Smooth muscle cell (in vitro differentiated cells): ENCODE measurements at regions not wholly inside any gene's neighbourhood (a gene's known extent, or its start where the extent isn't known, plus 50 kb on each side); places are given as distances from the start of the nearest gene placed in this dataset.

Source experiments
- DNase-seq: peaks from one replicate; lab custom pipeline; 2025; ENCODE audit not compliant: unreplicated experiment; lab: John Stamatoyannopoulos, UW
- H2AFZ ChIP-seq: fragments of 200-600 bp; sonication (generic); 2 replicates; pipeline ENCODE4 v1.6.0; 2016; ENCODE audit warnings: antibody characterized with exemption, low read depth, mild to moderate bottlenecking
- H3F3A ChIP-seq: fragments of 200-600 bp; sonication (generic); 2 replicates; pipeline ENCODE4 v1.6.0; 2017; ENCODE audit warnings: antibody characterized with exemption, low read depth
- H3K27ac ChIP-seq: fragments of 200-600 bp; sonication (generic); 2 replicates; pipeline ENCODE4 v1.5.1; 2016; ENCODE audit warnings: low read depth, mild to moderate bottlenecking
- H3K27me3 ChIP-seq: fragments of 200-600 bp; sonication (generic); 2 replicates; pipeline ENCODE4 v1.6.1; 2016; ENCODE audit warnings: low read depth, mild to moderate bottlenecking
- H3K36me3 ChIP-seq: fragments of 200-600 bp; sonication (generic); 2 replicates; pipeline ENCODE4 v1.5.1; 2016; ENCODE audit warnings: low read depth
- H3K4me1 ChIP-seq: fragments of 200-600 bp; sonication (generic); 2 replicates; pipeline ENCODE4 v1.5.1; 2016; ENCODE audit warnings: low read depth
- H3K4me2 ChIP-seq: fragments of 200-600 bp; sonication (generic); 2 replicates; pipeline ENCODE4 v1.6.0; 2016; ENCODE audit warnings: mild to moderate bottlenecking
- H3K4me3 ChIP-seq: fragments of 200-600 bp; sonication (generic); 2 replicates; pipeline ENCODE4 v1.5.1; 2016; ENCODE audit warnings: mild to moderate bottlenecking
- H3K79me2 ChIP-seq: fragments of 200-600 bp; sonication (generic); 2 replicates; pipeline ENCODE4 v1.6.0; 2016; ENCODE audit warnings: low read depth, mild to moderate bottlenecking
- H3K9ac ChIP-seq: fragments of 200-600 bp; sonication (generic); 2 replicates; pipeline ENCODE4 v1.6.0; 2016; ENCODE audit warnings: low read depth
- H3K9me3 ChIP-seq: fragments of 200-600 bp; sonication (generic); replicated peaks from 2 replicates; pipeline ENCODE4 v1.5.1; 2016; ENCODE audit warnings: low read depth
- H4K20me1 ChIP-seq: fragments of 200-600 bp; sonication (generic); 2 replicates; pipeline ENCODE4 v1.6.0; 2016; ENCODE audit warnings: low read depth
- CTCF ChIP-seq: fragments of 200-600 bp; sonication (generic); IDR thresholded peaks from 2 replicates; pipeline ENCODE4 v1.5.1; 2017; ENCODE audit warnings: borderline replicate concordance, mild to moderate bottlenecking, antibody characterized with exemption; ENCODE audit not compliant: insufficient read depth, poor library complexity, severe bottlenecking
- WGBS: methylation state at CpG from one replicate; pipeline ENCODE4 v1.1.7; 2016; ENCODE audit warnings: low lambda C conversion rate; 5-methylcytosine and 5-hydroxymethylcytosine counted together

GRCh38 chr3:117656391-117656790 lies 946.8 kb downstream of the TUSC7 start:
- no peaks in the 10 kb centered on the region for H3K79me2 ChIP-seq
- H3K27me3 ChIP-seq = no peaks in the 10 kb centered on the region
- H4K20me1 ChIP-seq = no peaks in the 10 kb centered on the region
- no peak overlapping the region for H2AFZ ChIP-seq
- no peaks in the 10 kb centered on the region for H3K36me3 ChIP-seq
- no peak overlapping the region for H3K9ac ChIP-seq
- no peaks in the 10 kb centered on the region for H3F3A ChIP-seq
- WGBS = 95% methylated on average over 1 of the region's 1 CpG
- H3K27ac ChIP-seq = no peak overlapping the region
- DNase-seq = no peak
- TF ChIP-seq CTCF = no peak
- H3K4me1 ChIP-seq = peaks cover 13% of the 10 kb centered on the region
- no peak overlapping the region for H3K4me2 ChIP-seq
- no peaks in the 10 kb centered on the region for H3K9me3 ChIP-seq
- no peak overlapping the region for H3K4me3 ChIP-seq

- DNase-seq = no peak
- Histone ChIP-seq H3K79me2 (no peaks in the 10 kb centered on the region), H3K4me3 (no peak overlapping the region), H3K36me3 (no peaks in the 10 kb centered on the region), H4K20me1 (no peaks in the 10 kb centered on the region), H3K27ac (no peak overlapping the region), H3K27me3 (no peaks in the 10 kb centered on the region), H3K9me3 (no peaks in the 10 kb centered on the region), H2AFZ (no peak overlapping the region), H3K4me2 (no peak overlapping the region), H3K9ac (no peak overlapping the region), H3F3A (no peaks in the 10 kb centered on the region), H3K4me1 (peaks cover 17% of the 10 kb centered on the region)
- WGBS = 78% methylated on average over 6 of the region's 6 CpGs
- TF ChIP-seq CTCF = no peak
These were observed 947.7 kb downstream of the TUSC7 start for GRCh38 chr3:117657278-117657677.

- Histone ChIP-seq H3K27ac (peak overlapping the region; percentile 8), H4K20me1 (no peaks in the 10 kb centered on the region), H2AFZ (no peak overlapping the region), H3K36me3 (no peaks in the 10 kb centered on the region), H3K9ac (no peak overlapping the region), H3K4me3 (no peak overlapping the region), H3K79me2 (no peaks in the 10 kb centered on the region), H3K4me2 (peak overlapping the region; percentile 36), H3K27me3 (no peaks in the 10 kb centered on the region), H3F3A (no peaks in the 10 kb centered on the region), H3K4me1 (peaks cover 12% of the 10 kb centered on the region), H3K9me3 (no peaks in the 10 kb centered on the region)
- no peak for DNase-seq
- no peak for TF ChIP-seq CTCF
- WGBS = 68% methylated on average over 2 of the region's 2 CpGs
These were observed 951.6 kb downstream of the TUSC7 start for GRCh38 chr3:117660941-117661817.

- Histone ChIP-seq H3K9me3 (no peaks in the 10 kb centered on the region), H3K4me3 (no peak overlapping the region), H3F3A (no peaks in the 10 kb centered on the region), H3K27me3 (no peaks in the 10 kb centered on the region), H3K9ac (no peak overlapping the region), H3K4me1 (peaks cover 18% of the 10 kb centered on the region), H2AFZ (no peak overlapping the region), H3K36me3 (no peaks in the 10 kb centered on the region), H4K20me1 (no peaks in the 10 kb centered on the region), H3K27ac (peak overlapping the region; percentile 8), H3K4me2 (no peak overlapping the region), H3K79me2 (no peaks in the 10 kb centered on the region)
- no peak for TF ChIP-seq CTCF
- WGBS = 92% methylated on average over 3 of the region's 3 CpGs
- no peak for DNase-seq
These were observed 952.2 kb downstream of the TUSC7 start for GRCh38 chr3:117661818-117662095.
